A673 (cell line): ENCODE measurements at regions not wholly inside any gene's neighbourhood (a gene's known extent, or its start where the extent isn't known, plus 50 kb on each side); places are given as distances from the start of the nearest gene placed in this dataset.

Experiments used
- BruUV-seq: library from RNA; stranded (reverse); fragments of 400-500 nt; replicated peaks from 2 replicates; lab custom pipeline; 2021; lab: Mats Ljungman, UMichigan
- CTCF ChIA-PET: fragments of 300-600 bp; sonication (Branson Sonifier 250); formaldehyde crosslinking; loops from one replicate; lab custom pipeline; 2022; ENCODE audit warnings: antibody characterized with exemption; lab: Charles Lee
- POLR2A ChIA-PET: fragments of 300-600 bp; sonication (Branson Sonifier 250); formaldehyde crosslinking; loops from one replicate; lab custom pipeline; 2022; ENCODE audit warnings: antibody characterized with exemption; ENCODE audit not compliant: low non-redundant PET; lab: Charles Lee
- DNase-seq: peaks from one replicate; pipeline ENCODE4 v3.0.0-alpha.2; 2015; ENCODE audit warnings: low spot score
- H3K27ac ChIP-seq: fragments of 200-600 bp; sonication (generic); 2 replicates; pipeline ENCODE4 v1.5.1; 2016; ENCODE audit warnings: mixed run types, low read depth, mild to moderate bottlenecking, mixed read lengths, antibody characterized with exemption, low read length; ENCODE audit not compliant: poor library complexity, severe bottlenecking
- H3K27me3 ChIP-seq: fragments of 200-600 bp; sonication (generic); replicated peaks from 2 replicates; pipeline ENCODE4 v1.6.1; 2017; ENCODE audit warnings: mixed run types, low read depth, mild to moderate bottlenecking, mixed read lengths, antibody characterized with exemption, low read length; ENCODE audit not compliant: insufficient read depth, poor library complexity
- H3K36me3 ChIP-seq: fragments of 200-600 bp; sonication (generic); 2 replicates; pipeline ENCODE4 v1.6.1; 2016; ENCODE audit warnings: mixed run types, mild to moderate bottlenecking, mixed read lengths, antibody characterized with exemption, low read length; ENCODE audit not compliant: insufficient read depth, poor library complexity, severe bottlenecking
- H3K4me1 ChIP-seq: fragments of 200-600 bp; sonication (generic); 2 replicates; pipeline ENCODE4 v1.6.1; 2017; ENCODE audit warnings: mixed run types, mild to moderate bottlenecking, mixed read lengths, antibody characterized with exemption, low read length; ENCODE audit not compliant: insufficient read depth, poor library complexity, severe bottlenecking
- H3K4me3 ChIP-seq: fragments of 200-600 bp; sonication (generic); 2 replicates; pipeline ENCODE4 v1.5.1; 2016; ENCODE audit warnings: low read depth, mixed run types, mild to moderate bottlenecking, mixed read lengths, low read length; ENCODE audit not compliant: poor library complexity, severe bottlenecking
- H3K9me3 ChIP-seq: fragments of 200-600 bp; sonication (generic); 2 replicates; pipeline ENCODE4 v1.6.1; 2016; ENCODE audit warnings: mixed run types, low read depth, mild to moderate bottlenecking, mixed read lengths, antibody characterized with exemption, low read length; ENCODE audit not compliant: poor library complexity, severe bottlenecking
- EZH2 ChIP-seq: fragments of 200-600 bp; sonication (generic); IDR thresholded peaks from 2 replicates; pipeline ENCODE4 v1.6.1; 2017; ENCODE audit warnings: borderline replicate concordance, low read depth, mild to moderate bottlenecking, mixed read lengths, antibody characterized with exemption, low read length; ENCODE audit not compliant: poor library complexity, severe bottlenecking
- intact Hi-C: fragments of 100-400 bp; cut with micrococcal nuclease; formaldehyde crosslinking; loops from one replicate; pipeline ENCODE4 v1.10.0; 2022; ENCODE audit not compliant: unreplicated experiment
- TF ChIP-seq, protein P1 (sequence below): fragments of 300-800, 200-600 bp; sonication (generic); conservative IDR thresholded peaks from 2 replicates; pipeline ENCODE4 v1.5.1; 2017; ENCODE audit warnings: low read depth, mild to moderate bottlenecking, antibody characterized with exemption, low read length, moderate library complexity, mixed read lengths

DNA sequence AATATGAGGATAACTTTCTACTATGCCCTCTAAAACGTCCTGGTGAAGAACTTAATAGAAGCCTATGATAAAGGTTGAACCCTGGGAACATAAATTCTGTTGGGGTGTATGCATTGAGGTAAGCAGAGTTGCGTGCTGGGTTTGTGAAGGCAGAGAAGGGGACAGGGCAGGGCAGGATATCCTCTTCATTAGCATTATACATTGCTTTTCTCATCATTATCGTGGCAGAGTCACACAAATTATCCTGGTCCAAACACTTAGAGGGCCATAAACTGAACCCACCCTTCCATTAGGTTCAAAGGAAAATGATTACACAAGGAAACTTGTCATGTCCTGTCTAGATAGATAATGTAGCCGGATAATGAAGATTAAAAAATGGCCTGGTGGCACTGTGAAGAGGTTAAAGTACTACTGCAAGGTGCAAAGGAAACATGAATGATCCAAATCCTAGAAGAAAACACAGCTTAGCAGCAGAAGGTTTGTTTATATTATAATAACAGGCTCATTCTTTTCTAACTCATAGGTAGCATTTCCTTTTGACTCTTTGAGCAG is 189.1 kb downstream of the SPCS3 start:
- no peaks in the 10 kb centered on the region for H3K9me3 ChIP-seq
- H3K27me3 ChIP-seq = peaks cover 33% of the 10 kb centered on the region
- no TSS peak for BruUV-seq
- CTCF ChIA-PET = no interaction called here
- H3K4me1 ChIP-seq = no peaks in the 10 kb centered on the region
- no peak for DNase-seq
- H3K4me3 ChIP-seq = no peak overlapping the region
- no peaks in the 10 kb centered on the region for H3K36me3 ChIP-seq
- intact Hi-C loops = no loop called here
- no peak overlapping the region for H3K27ac ChIP-seq
- TF ChIP-seq EZH2 = no peak
- TF ChIP-seq, protein P1, sequence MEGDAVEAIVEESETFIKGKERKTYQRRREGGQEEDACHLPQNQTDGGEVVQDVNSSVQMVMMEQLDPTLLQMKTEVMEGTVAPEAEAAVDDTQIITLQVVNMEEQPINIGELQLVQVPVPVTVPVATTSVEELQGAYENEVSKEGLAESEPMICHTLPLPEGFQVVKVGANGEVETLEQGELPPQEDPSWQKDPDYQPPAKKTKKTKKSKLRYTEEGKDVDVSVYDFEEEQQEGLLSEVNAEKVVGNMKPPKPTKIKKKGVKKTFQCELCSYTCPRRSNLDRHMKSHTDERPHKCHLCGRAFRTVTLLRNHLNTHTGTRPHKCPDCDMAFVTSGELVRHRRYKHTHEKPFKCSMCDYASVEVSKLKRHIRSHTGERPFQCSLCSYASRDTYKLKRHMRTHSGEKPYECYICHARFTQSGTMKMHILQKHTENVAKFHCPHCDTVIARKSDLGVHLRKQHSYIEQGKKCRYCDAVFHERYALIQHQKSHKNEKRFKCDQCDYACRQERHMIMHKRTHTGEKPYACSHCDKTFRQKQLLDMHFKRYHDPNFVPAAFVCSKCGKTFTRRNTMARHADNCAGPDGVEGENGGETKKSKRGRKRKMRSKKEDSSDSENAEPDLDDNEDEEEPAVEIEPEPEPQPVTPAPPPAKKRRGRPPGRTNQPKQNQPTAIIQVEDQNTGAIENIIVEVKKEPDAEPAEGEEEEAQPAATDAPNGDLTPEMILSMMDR = no peak
- POLR2A ChIA-PET = no interaction called here

GRCh38 chr4:176525576-176525975 is 205.8 kb downstream of the SPCS3 start:
- no peaks in the 10 kb centered on the region for H3K36me3 ChIP-seq
- POLR2A ChIA-PET = interaction anchor here (0.6 kb wide), 1 partner anchor 448 kb away, joined by 5 read pairs; no protein-coding TSS in a partner anchor
- intact Hi-C loops = no loop called here
- peaks cover 16% of the 10 kb centered on the region for H3K27me3 ChIP-seq
- no peak overlapping the region for H3K27ac ChIP-seq
- BruUV-seq = no TSS peak
- H3K4me1 ChIP-seq = no peaks in the 10 kb centered on the region
- no peak for DNase-seq
- CTCF ChIA-PET = no interaction called here
- no peak overlapping the region for H3K4me3 ChIP-seq
- no peaks in the 10 kb centered on the region for H3K9me3 ChIP-seq
- TF ChIP-seq EZH2 = no peak
- TF ChIP-seq, protein P1 = no peak

GRCh38 chr4:176526704-176527103 is 206.9 kb downstream of the SPCS3 start:
- Histone ChIP-seq H3K27me3 (peaks cover 18% of the 10 kb centered on the region), H3K9me3 (no peaks in the 10 kb centered on the region), H3K4me1 (no peaks in the 10 kb centered on the region), H3K36me3 (no peaks in the 10 kb centered on the region), H3K4me3 (no peak overlapping the region), H3K27ac (no peak overlapping the region)
- DNase-seq = no peak
- BruUV-seq = no TSS peak
- intact Hi-C loops = no loop called here
- CTCF ChIA-PET = no interaction called here
- TF ChIP-seq EZH2 = no peak
- TF ChIP-seq, protein P1 = no peak
- POLR2A ChIA-PET = no interaction called here
